GM23248 (cell line): ENCODE measurements at regions not wholly inside any gene's neighbourhood (a gene's known extent, or its start where the extent isn't known, plus 50 kb on each side); places are given as distances from the start of the nearest gene placed in this dataset.
A peak's percentile ranks its signal among the peaks of the same experiment; 100 is the strongest.

Experiments
- DNase-seq: peaks from one replicate; pipeline ENCODE4 v3.0.0-alpha.2; 2015
- H2AFZ ChIP-seq: fragments of 200-600 bp; sonication (generic); 2 replicates; pipeline ENCODE4 v1.6.1; 2016; ENCODE audit warnings: antibody characterized with exemption
- H3F3A ChIP-seq: fragments of 200-600 bp; sonication (generic); 2 replicates; pipeline ENCODE4 v1.6.1; 2016; ENCODE audit warnings: mild to moderate bottlenecking, antibody characterized with exemption, mixed run types; ENCODE audit not compliant: insufficient read depth
- H3K27ac ChIP-seq: fragments of 200-600 bp; sonication (generic); 2 replicates; pipeline ENCODE4 v1.5.1; 2016; ENCODE audit warnings: mild to moderate bottlenecking
- H3K27me3 ChIP-seq: fragments of 200-600 bp; sonication (generic); replicated peaks from 2 replicates; pipeline ENCODE4 v1.6.1; 2016; ENCODE audit warnings: mild to moderate bottlenecking; ENCODE audit not compliant: insufficient read depth
- H3K36me3 ChIP-seq: fragments of 200-600 bp; sonication (generic); 2 replicates; pipeline ENCODE4 v1.6.1; 2016; ENCODE audit warnings: low read depth, mild to moderate bottlenecking
- H3K4me1 ChIP-seq: fragments of 200-600 bp; sonication (generic); 2 replicates; pipeline ENCODE4 v1.6.1; 2016; ENCODE audit warnings: mild to moderate bottlenecking; ENCODE audit not compliant: insufficient read depth
- H3K4me2 ChIP-seq: fragments of 200-600 bp; sonication (generic); one replicate; pipeline ENCODE4 v1.6.1; 2016; ENCODE audit warnings: mild to moderate bottlenecking; ENCODE audit not compliant: unreplicated experiment
- H3K4me3 ChIP-seq: fragments of 200-600 bp; sonication (generic); 2 replicates; pipeline ENCODE4 v1.5.1; 2016; ENCODE audit warnings: mild to moderate bottlenecking
- H3K79me2 ChIP-seq: fragments of 200-600 bp; sonication (generic); 2 replicates; pipeline ENCODE4 v1.6.1; 2016; ENCODE audit warnings: mild to moderate bottlenecking; ENCODE audit not compliant: insufficient read depth
- H3K9ac ChIP-seq: fragments of 200-600 bp; sonication (generic); 2 replicates; pipeline ENCODE4 v1.6.1; 2016; ENCODE audit warnings: mild to moderate bottlenecking
- H3K9me2 ChIP-seq: fragments of 200-600 bp; sonication (generic); 2 replicates; pipeline ENCODE4 v1.6.1; 2016; ENCODE audit warnings: mixed run types, mild to moderate bottlenecking, moderate library complexity; ENCODE audit not compliant: insufficient read depth
- H3K9me3 ChIP-seq: fragments of 200-600 bp; sonication (generic); one replicate; pipeline ENCODE4 v1.6.1; 2017; ENCODE audit warnings: low read depth
- H4K20me1 ChIP-seq: fragments of 200-600 bp; sonication (generic); 2 replicates; pipeline ENCODE4 v1.6.0; 2016; ENCODE audit not compliant: insufficient read depth
- EZH2 ChIP-seq: fragments of 200-600 bp; sonication (generic); IDR thresholded peaks from 2 replicates; pipeline ENCODE4 v1.6.1; 2018; ENCODE audit warnings: antibody characterized with exemption, mild to moderate bottlenecking; ENCODE audit not compliant: insufficient read depth, poor library complexity, severe bottlenecking
- EZH2phosphoT487 ChIP-seq: fragments of 200-600 bp; sonication (generic); IDR thresholded peaks from 2 replicates; pipeline ENCODE4 v1.6.1; 2018; ENCODE audit warnings: antibody characterized with exemption, moderate library complexity, mild to moderate bottlenecking, low read depth; ENCODE audit not compliant: insufficient read depth
- WGBS, 2 experiments: methylation state at CpG; one replicate each; pipeline ENCODE4 v1.1.6; 2015 to 2017; ENCODE audit warnings: low lambda C conversion rate in 2 of 2, low coverage in 1 of 2; ENCODE audit errors: missing lambda C conversion rate in 2 of 2; 5-methylcytosine and 5-hydroxymethylcytosine counted together
- in situ Hi-C: fragments of 300-500 bp; cut with MboI; formaldehyde crosslinking; loops from 2 replicates; pipeline ENCODE4 v1.15.0; 2020

DNA sequence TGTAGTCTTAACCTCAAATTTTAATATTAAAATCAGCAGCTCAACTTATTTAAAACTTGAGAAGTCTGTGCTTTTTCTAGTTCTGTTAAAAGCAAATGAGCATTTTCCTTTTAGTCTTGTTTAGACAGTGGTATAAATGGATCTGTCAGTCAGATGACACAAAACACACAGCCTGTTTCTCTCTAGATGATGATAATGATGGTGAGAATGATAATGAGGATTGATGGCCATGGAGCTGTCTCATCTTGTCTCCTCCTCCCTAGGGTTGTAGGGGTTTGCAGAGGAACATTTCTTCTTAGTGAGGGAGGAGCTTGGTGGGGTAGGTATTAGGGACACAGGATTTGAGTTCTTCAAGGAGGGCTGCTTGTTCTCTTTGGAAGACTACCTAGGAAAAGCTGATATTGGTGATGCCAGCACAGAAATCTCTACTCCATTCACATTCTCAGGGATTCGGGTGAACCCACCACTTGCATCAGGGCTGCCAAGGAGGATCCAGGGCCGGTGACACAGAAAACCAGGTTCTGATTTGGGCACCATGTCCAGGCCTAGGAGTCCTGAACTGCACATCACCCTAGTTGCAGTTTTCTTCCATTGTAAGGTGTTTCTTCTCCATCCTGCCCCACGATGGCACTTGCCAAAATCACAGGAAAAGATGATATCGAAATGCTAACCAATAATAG is 147.6 kb downstream of the RHOU start:
- Histone ChIP-seq H3K4me2 (no peak overlapping the region), H3K27me3 (peaks cover 17% of the 10 kb centered on the region; the same call in 1 of the 2 replicates), H3F3A (no peaks in the 10 kb centered on the region), H2AFZ (no peak overlapping the region), H3K9me3 (no peaks in the 10 kb centered on the region), H3K27ac (no peak overlapping the region), H3K36me3 (no peaks in the 10 kb centered on the region), H3K4me1 (no peaks in the 10 kb centered on the region), H4K20me1 (no peaks in the 10 kb centered on the region), H3K79me2 (no peaks in the 10 kb centered on the region), H3K4me3 (no peak overlapping the region), H3K9me2 (no peaks in the 10 kb centered on the region), H3K9ac (no peak overlapping the region)
- in situ Hi-C loops = no loop called here
- 63 to 65% methylated on average over 4 of the region's 4 CpGs for WGBS, 2 experiments
- no peak for DNase-seq
- TF ChIP-seq EZH2 = no peak
- no peak for TF ChIP-seq EZH2phosphoT487

DNA sequence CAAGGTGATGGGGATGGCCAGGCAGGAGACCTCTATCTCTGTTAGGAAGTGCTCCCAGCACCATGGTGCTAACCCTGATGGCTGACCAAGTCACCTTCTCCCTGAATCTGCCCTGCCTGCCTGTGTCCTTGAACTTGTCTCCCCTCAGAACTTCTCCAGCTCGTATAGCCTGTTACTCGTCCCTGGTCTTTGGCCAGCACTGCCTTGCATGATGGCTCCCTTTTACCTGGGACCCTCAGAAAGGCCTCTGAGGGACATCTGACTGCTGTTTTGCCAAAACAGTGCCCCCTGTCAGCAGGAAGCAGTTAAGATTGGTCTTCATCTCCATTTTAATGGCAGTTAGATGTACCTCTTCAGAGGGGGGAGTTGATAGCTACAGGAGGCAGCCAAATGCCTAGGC is 148.3 kb downstream of the RHOU start:
- no peak for DNase-seq
- Histone ChIP-seq H2AFZ (no peak overlapping the region), H3K4me1 (no peaks in the 10 kb centered on the region), H3K4me3 (no peak overlapping the region), H3K9ac (no peak overlapping the region), H4K20me1 (no peaks in the 10 kb centered on the region), H3K4me2 (no peak overlapping the region), H3K79me2 (no peaks in the 10 kb centered on the region), H3K9me2 (no peaks in the 10 kb centered on the region), H3K9me3 (no peaks in the 10 kb centered on the region), H3K36me3 (no peaks in the 10 kb centered on the region), H3K27me3 (peaks cover 23% of the 10 kb centered on the region; the same call in 1 of the 2 replicates), H3K27ac (no peak overlapping the region), H3F3A (no peaks in the 10 kb centered on the region)
- 90 to 94% methylated on average over 2 of the region's 2 CpGs for WGBS, 2 experiments
- no peak for TF ChIP-seq EZH2
- TF ChIP-seq EZH2phosphoT487 = no peak
- in situ Hi-C loops = no loop called here

DNA sequence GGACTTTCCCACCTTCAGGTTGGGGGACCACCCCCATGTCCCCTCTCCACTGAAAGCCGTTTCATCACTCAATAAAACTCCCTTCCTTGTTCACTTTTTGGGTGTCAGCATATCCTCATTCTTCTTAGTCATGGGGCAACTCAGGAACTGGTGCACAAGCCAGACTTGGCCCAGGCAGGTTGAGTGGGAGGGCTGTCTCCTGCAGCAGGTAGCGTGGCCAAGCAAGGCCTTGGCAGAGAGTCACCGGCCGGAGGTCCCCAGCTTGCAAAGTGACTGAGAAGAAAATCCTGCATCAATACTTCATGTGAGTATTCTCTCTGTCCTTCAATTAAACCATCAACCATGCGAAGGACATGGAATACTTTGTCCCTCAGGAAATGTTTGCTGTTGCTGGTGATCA is 148.9 kb downstream of the RHOU start:
- Histone ChIP-seq H2AFZ (no peak overlapping the region), H3K27ac (no peak overlapping the region), H3K4me1 (no peaks in the 10 kb centered on the region), H3K36me3 (no peaks in the 10 kb centered on the region), H3F3A (no peaks in the 10 kb centered on the region), H3K4me3 (no peak overlapping the region), H3K27me3 (peaks cover 20% of the 10 kb centered on the region; the same call in 1 of the 2 replicates), H3K9me3 (no peaks in the 10 kb centered on the region), H3K79me2 (no peaks in the 10 kb centered on the region), H4K20me1 (no peaks in the 10 kb centered on the region), H3K4me2 (no peak overlapping the region), H3K9me2 (no peaks in the 10 kb centered on the region), H3K9ac (no peak overlapping the region)
- in situ Hi-C loops = no loop called here
- DNase-seq = no peak
- 66 to 73% methylated on average over 5 of the region's 5 CpGs for WGBS, 2 experiments
- TF ChIP-seq EZH2 = no peak
- TF ChIP-seq EZH2phosphoT487 = no peak

DNA sequence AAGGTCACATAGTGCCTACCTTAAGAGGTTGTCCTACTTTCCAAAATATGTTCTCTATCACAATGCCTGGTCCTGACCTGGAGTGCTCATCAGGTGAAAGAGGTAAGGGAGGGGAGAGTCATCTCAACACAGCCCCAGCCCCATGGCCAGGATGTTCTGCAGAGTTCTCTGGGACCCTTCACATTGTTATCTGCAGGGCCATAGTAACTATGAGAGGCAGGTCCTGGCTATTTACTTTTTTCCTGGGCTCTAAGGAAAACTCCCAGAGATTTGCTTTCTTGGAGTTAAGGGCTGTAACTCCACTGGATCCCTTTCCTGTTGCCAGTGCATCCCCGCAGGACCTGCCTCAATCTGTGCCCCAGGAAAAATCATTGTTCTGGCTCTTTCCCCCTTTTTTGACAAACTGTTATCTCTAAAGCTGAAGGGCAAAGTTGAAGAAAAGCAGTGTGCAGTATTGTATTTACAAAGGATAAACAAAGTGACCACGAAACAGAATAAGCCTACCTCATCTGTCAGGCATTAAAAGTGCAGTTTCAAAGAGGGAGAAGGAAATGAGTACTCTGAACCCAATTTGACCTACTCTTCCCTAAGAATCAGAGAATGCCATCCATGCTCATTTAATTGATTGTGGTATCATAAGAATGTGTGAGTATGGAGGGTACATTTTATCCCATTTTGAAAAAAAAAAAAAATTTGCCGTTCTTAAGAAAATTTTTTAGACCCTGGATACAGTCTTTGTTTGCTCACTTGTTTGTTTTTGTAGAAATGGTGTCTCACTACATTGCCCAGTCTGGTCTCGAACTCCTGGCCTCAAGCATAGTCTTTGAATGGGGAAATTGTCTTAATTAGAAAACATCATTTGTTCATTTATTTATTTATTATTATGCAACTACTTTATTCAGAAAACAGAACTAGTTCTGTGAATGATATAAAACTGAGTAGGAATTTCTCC is 149.6 kb downstream of the RHOU start:
- no peak overlapping the region for H3K9ac ChIP-seq
- peak; percentile 15 for DNase-seq
- no peaks in the 10 kb centered on the region for H3F3A ChIP-seq
- no peak overlapping the region for H3K27ac ChIP-seq
- H4K20me1 ChIP-seq = no peaks in the 10 kb centered on the region
- TF ChIP-seq EZH2 = no peak
- TF ChIP-seq EZH2phosphoT487 = no peak
- H3K27me3 ChIP-seq = peaks cover 18% of the 10 kb centered on the region
- H3K4me3 ChIP-seq = no peak overlapping the region
- in situ Hi-C loops = no loop called here
- no peaks in the 10 kb centered on the region for H3K36me3 ChIP-seq
- no peak overlapping the region for H2AFZ ChIP-seq
- no peaks in the 10 kb centered on the region for H3K4me1 ChIP-seq
- no peaks in the 10 kb centered on the region for H3K79me2 ChIP-seq
- no peaks in the 10 kb centered on the region for H3K9me3 ChIP-seq
- H3K9me2 ChIP-seq = no peaks in the 10 kb centered on the region
- H3K4me2 ChIP-seq = no peak overlapping the region
- WGBS, 2 experiments = 61 to 64% methylated on average over 4 of the region's 4 CpGs
